ENCODE measurements at regions not wholly inside any gene's neighbourhood (a gene's known extent, or its start where the extent isn't known, plus 50 kb on each side); places are given as distances from the start of the nearest gene placed in this dataset.

DNA sequence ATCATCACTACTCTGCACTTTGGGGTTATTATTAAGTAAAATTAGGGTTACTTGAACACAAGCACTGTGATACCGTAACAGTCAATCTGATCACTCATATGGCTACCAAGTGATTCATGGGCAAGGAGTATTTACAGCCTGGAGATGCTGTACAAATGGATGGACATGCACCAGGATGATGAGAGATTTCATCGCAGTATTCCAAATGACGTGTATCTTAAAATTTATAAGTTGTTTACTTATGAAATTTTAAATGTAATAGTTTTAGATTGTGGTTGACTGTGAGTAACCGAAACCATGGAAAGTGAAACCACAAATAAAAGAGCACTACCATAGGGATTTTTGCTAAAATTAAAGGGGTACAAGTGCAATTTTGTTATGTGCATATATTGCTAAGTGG is 462.2 kb upstream of the PTGER4 start:
- Histone ChIP-seq H3K79me1 (ENCODE audit: insufficient read depth, low read depth, low read length, poor library complexity, severe bottlenecking) (no peaks in the 10 kb centered on the region), H3K23ac (ENCODE audit: insufficient read length, low read depth, low read length) (no peak overlapping the region), H3K56ac (ENCODE audit: insufficient read length, low read depth, low read length) (no peak overlapping the region), H3K4me1 (ENCODE audit: insufficient read depth, low read length) (no peaks in the 10 kb centered on the region), H2BK12ac (ENCODE audit: insufficient read length, low read depth, low read length) (no peak overlapping the region), H2BK5ac (ENCODE audit: insufficient read length, low read length) (no peak overlapping the region), H3K14ac (ENCODE audit: insufficient read depth, low read length) (no peak overlapping the region), H3K4ac (ENCODE audit: low read depth, low read length) (no peak overlapping the region), H3K79me2 (ENCODE audit: insufficient read depth, low read length) (no peaks in the 10 kb centered on the region), H3K9ac (ENCODE audit: extremely low read depth, insufficient read length, low read length) (no peak overlapping the region), H2BK120ac (ENCODE audit: low read depth, low read length, poor library complexity, severe bottlenecking) (no peak overlapping the region), H4K91ac (ENCODE audit: insufficient read length, low read depth, low read length) (no peak overlapping the region), H3K23me2 (ENCODE audit: insufficient read length, low read depth, low read length, poor library complexity, severe bottlenecking) (no peaks in the 10 kb centered on the region), H2BK20ac (ENCODE audit: low read depth, low read length, poor library complexity, severe bottlenecking) (no peak overlapping the region), H2AFZ (ENCODE audit: low read length) (no peak overlapping the region), H3K18ac (ENCODE audit: insufficient read length, low read depth, low read length) (no peak overlapping the region), H3K9me3 (ENCODE audit: control insufficient read depth, low read depth, low read length) (no peaks in the 10 kb centered on the region), H3K4me2 (ENCODE audit: insufficient read depth, insufficient read length, low read length) (no peak overlapping the region), H4K5ac (ENCODE audit: insufficient read length, low read depth, low read length) (no peak overlapping the region), H2AK5ac (ENCODE audit: insufficient read length, low read length) (no peak overlapping the region), H4K20me1 (ENCODE audit: control insufficient read depth, insufficient read depth, insufficient read length) (no peaks in the 10 kb centered on the region), H2BK15ac (ENCODE audit: low read depth, low read length) (no peak overlapping the region), H3T11ph (ENCODE audit: low read length) (no peak overlapping the region), H3K27me3 (ENCODE audit: insufficient read depth, low read length) (no peaks in the 10 kb centered on the region), H4K8ac (replicated peaks; ENCODE audit: insufficient read length, low read depth, low read length) (no peak overlapping the region), H3K27ac (ENCODE audit: insufficient read length, low read depth, low read length) (no peak overlapping the region)
- DNase-seq: no peak
- TF ChIP-seq, protein P1, sequence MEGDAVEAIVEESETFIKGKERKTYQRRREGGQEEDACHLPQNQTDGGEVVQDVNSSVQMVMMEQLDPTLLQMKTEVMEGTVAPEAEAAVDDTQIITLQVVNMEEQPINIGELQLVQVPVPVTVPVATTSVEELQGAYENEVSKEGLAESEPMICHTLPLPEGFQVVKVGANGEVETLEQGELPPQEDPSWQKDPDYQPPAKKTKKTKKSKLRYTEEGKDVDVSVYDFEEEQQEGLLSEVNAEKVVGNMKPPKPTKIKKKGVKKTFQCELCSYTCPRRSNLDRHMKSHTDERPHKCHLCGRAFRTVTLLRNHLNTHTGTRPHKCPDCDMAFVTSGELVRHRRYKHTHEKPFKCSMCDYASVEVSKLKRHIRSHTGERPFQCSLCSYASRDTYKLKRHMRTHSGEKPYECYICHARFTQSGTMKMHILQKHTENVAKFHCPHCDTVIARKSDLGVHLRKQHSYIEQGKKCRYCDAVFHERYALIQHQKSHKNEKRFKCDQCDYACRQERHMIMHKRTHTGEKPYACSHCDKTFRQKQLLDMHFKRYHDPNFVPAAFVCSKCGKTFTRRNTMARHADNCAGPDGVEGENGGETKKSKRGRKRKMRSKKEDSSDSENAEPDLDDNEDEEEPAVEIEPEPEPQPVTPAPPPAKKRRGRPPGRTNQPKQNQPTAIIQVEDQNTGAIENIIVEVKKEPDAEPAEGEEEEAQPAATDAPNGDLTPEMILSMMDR (conservative IDR thresholded peaks at IDR 0.05): no peak
- WGBS (ENCODE audit: extremely low coverage, insufficient read length, low lambda C conversion rate): 100% methylated on average over 2 of the region's 4 CpGs
- Mint-ChIP-seq H3K4me1 (peaks cover 0 to 4% of the 10 kb centered on the region in 2 experiments; a peak in 3 of 4 replicates), H3K4me3 (no peak overlapping the region), H3K36me3 (ENCODE audit: insufficient read depth in 1 of 3, low read depth in 3 of 3) (peaks cover 0 to 5% (median 2%) of the 10 kb centered on the region in 3 experiments; a peak in 2 of 7 replicates), H3K9me3 (peaks cover 0 to 3% of the 10 kb centered on the region in 2 experiments; a peak in 4 of 5 replicates), H3K27me3 (ENCODE audit: low read depth) (no peaks in the 10 kb centered on the region), H3K27ac (no peak overlapping the region)

Measured in H9 (cell line).